GM10266 (cell line): ENCODE measurements at regions not wholly inside any gene's neighbourhood (a gene's known extent, or its start where the extent isn't known, plus 50 kb on each side); places are given as distances from the start of the nearest gene placed in this dataset.

ENCODE experiments used
- DNase-seq: peaks from one replicate; pipeline ENCODE4 v3.0.0; 2012; ENCODE audit errors: extremely low spot score
- TF ChIP-seq, protein P1 (sequence below): IDR thresholded peaks from 2 replicates; pipeline ENCODE4 v1.5.1; 2012; ENCODE audit warnings: mild to moderate bottlenecking, low read depth; ENCODE audit not compliant: control insufficient read depth, insufficient read depth; ENCODE audit errors: missing control alignments

- no peak for DNase-seq
Observed at GRCh38 chr3:80010021-80010571, 242.3 kb upstream of the ROBO1 start.

GRCh38 chr3:80007522-80007921 is 239.7 kb upstream of the ROBO1 start:
- no peak for DNase-seq
- TF ChIP-seq, protein P1, sequence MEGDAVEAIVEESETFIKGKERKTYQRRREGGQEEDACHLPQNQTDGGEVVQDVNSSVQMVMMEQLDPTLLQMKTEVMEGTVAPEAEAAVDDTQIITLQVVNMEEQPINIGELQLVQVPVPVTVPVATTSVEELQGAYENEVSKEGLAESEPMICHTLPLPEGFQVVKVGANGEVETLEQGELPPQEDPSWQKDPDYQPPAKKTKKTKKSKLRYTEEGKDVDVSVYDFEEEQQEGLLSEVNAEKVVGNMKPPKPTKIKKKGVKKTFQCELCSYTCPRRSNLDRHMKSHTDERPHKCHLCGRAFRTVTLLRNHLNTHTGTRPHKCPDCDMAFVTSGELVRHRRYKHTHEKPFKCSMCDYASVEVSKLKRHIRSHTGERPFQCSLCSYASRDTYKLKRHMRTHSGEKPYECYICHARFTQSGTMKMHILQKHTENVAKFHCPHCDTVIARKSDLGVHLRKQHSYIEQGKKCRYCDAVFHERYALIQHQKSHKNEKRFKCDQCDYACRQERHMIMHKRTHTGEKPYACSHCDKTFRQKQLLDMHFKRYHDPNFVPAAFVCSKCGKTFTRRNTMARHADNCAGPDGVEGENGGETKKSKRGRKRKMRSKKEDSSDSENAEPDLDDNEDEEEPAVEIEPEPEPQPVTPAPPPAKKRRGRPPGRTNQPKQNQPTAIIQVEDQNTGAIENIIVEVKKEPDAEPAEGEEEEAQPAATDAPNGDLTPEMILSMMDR, result no peak

More at GRCh38 chr3:80010021-80010571, 242.3 kb upstream of the ROBO1 start:
- TF ChIP-seq, protein P1, result no peak

- DNase-seq, result no peak
- TF ChIP-seq, protein P1, result no peak
Observed at GRCh38 chr3:80006315-80006714, 238.5 kb upstream of the ROBO1 start.

GRCh38 chr3:80000022-80000421 is 232.2 kb upstream of the ROBO1 start:
- DNase-seq, result no peak
- TF ChIP-seq, protein P1, result no peak

GRCh38 chr3:79994397-79994796 is 226.6 kb upstream of the ROBO1 start:
- TF ChIP-seq, protein P1, result no peak
- DNase-seq, result no peak

- DNase-seq, result no peak
- TF ChIP-seq, protein P1, result no peak
Observed at GRCh38 chr3:79986338-79986737, 218.5 kb upstream of the ROBO1 start.

GRCh38 chr3:79985816-79986215 is 218.0 kb upstream of the ROBO1 start:
- TF ChIP-seq, protein P1, result no peak
- no peak for DNase-seq
